Suprapubic skin (tissue), 4 donors: ENCODE measurements at regions not wholly inside any gene's neighbourhood (a gene's known extent, or its start where the extent isn't known, plus 50 kb on each side); places are given as distances from the start of the nearest gene placed in this dataset.

Experiments used
- EP300 ChIP-seq: sonication (generic); formaldehyde crosslinking; IDR thresholded peaks from one replicate; pipeline ENCODE4 v1.6.1; 2017; ENCODE audit warnings: antibody characterized with exemption
- POLR2A ChIP-seq, 2 donors: fragments of 450-650 bp; IDR thresholded peaks; one replicate each; pipeline ENCODE4 v1.6.1; 2017; ENCODE audit warnings: antibody characterized with exemption in 2 of 2, mild to moderate bottlenecking in 2 of 2, moderate library complexity in 2 of 2
- POLR2AphosphoS5 ChIP-seq, 3 donors: sonication (generic); formaldehyde crosslinking; IDR thresholded peaks; one replicate each; pipeline ENCODE4 v1.6.1; 2017; ENCODE audit warnings: antibody characterized with exemption in 3 of 3
- TF ChIP-seq, protein P1 (sequence below), 2 donors: fragments of 200-600 bp in 1 of 2; fragments of 450-650 bp in 1 of 2; sonication (generic) in 1 of 2; IDR thresholded peaks; one replicate each; pipeline ENCODE4 v1.5.1; 2016 to 2019; ENCODE audit warnings: antibody characterized with exemption in 2 of 2, mild to moderate bottlenecking in 1 of 2, moderate library complexity in 1 of 2

DNA sequence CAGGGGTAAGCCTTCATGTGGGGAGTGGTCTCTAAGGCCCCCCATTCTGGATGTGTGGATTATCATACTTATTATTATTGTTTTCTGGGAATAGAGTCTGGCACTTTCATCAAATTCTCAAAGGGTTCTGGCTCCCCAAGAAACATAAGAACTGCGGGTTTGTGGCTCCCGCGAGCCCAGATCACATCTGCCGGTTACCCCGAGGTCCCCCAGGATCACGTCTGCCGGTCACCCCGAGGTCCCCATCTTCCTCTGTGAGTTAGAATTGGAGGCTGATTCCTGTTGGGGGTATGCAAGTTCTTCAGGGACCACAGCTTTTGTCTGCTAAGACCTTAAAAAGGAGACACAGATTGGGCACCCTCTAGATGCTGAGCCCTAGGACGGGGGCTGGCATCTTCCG is 116.7 kb upstream of the FRMD1 start:
- TF ChIP-seq POLR2A (IDR thresholded peaks at IDR 0.05) (no peak), POLR2AphosphoS5 (IDR thresholded peaks at IDR 0.05) (no peak), EP300 (no peak)
- TF ChIP-seq, protein P1, sequence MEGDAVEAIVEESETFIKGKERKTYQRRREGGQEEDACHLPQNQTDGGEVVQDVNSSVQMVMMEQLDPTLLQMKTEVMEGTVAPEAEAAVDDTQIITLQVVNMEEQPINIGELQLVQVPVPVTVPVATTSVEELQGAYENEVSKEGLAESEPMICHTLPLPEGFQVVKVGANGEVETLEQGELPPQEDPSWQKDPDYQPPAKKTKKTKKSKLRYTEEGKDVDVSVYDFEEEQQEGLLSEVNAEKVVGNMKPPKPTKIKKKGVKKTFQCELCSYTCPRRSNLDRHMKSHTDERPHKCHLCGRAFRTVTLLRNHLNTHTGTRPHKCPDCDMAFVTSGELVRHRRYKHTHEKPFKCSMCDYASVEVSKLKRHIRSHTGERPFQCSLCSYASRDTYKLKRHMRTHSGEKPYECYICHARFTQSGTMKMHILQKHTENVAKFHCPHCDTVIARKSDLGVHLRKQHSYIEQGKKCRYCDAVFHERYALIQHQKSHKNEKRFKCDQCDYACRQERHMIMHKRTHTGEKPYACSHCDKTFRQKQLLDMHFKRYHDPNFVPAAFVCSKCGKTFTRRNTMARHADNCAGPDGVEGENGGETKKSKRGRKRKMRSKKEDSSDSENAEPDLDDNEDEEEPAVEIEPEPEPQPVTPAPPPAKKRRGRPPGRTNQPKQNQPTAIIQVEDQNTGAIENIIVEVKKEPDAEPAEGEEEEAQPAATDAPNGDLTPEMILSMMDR (IDR thresholded peaks at IDR 0.05), result no peak
